ENCODE measurements at regions not wholly inside any gene's neighbourhood (a gene's known extent, or its start where the extent isn't known, plus 50 kb on each side); places are given as distances from the start of the nearest gene placed in this dataset.
"Not testable (repeated sequence)": the region's sequence is repeated elsewhere in the genome, so short reads cannot be mapped to it uniquely, and the experiment has no call there.

- DNase-seq = no peak
Observed at GRCh38 chr10:61078542-61079275, 134.7 kb upstream of the RHOBTB1 start.

GRCh38 chr10:61076572-61077114 is 132.7 kb upstream of the RHOBTB1 start:
- no peak for DNase-seq

DNA sequence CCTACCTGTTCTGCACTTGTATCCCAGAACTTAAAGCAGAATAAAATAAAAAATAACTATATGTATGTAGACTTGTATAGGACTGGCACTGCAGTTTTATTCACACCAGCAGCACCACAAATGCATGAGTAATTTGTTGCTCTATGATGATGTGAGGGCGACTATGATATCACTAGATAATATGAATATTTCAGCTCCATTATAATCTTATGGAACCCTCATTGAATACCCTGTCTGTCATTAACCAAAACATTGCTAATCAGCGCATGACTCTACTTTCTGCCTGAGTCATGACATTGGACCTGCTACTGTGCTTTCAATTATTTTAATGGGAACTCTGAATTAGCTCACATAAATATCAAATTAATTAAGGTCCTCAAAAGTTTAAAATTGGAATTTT is 129.4 kb upstream of the RHOBTB1 start:
- DNase-seq = no peak

DNA sequence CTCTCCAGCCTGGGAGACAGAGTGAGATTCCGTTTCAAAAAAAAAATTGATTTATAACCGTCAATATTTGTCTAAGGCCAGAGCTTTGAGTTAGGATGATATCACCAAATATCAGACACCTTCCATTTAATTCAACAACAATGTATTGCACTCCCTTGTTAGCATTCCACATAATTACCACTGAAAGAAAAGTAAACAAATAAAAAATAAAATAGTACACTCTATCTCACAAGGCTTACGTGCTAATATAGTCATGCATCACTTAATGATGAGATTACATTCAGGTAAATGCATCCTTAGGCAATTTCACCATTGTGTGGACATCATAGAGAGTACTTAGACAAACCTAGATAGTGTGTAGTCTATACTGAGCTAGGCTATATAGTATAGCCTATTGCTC is 127.6 kb upstream of the RHOBTB1 start:
- no peak for DNase-seq

GRCh38 chr10:61068471-61068870 is 124.5 kb upstream of the RHOBTB1 start:
- no peak for DNase-seq

- no peak for DNase-seq
Observed at GRCh38 chr10:61067671-61068336, 123.8 kb upstream of the RHOBTB1 start.

DNA sequence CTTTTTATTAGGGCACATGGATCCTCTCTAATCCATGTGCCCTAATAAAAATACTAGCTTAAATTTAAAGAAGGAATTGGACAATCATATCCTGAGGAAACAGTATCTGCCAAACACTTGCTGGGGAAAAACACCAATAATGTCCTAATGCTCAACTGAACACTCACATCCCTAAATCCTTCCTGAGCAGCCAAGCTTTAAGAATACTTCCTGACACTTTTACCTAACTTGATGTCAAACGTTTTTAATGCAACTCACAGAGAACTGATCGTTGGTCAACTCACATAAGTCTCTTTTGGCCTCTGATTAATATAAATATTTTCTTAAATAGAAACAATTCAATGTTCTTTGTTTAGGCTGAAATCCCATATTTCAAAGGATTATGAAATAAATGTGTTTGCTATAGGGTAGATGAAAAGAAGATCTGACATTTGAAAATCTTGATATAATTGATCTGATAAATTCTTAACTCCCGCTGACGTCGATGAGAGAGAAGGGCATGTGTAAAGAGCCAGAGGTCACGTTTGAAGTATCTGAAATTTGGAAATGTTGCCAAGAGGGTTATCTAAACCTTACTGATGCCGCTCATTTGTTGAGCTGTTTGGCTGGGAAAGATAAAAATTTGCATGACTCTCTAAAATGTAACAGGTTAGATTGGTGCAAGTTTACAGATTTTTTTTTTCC is 122.8 kb upstream of the RHOBTB1 start:
- DNase-seq = no peak

DNA sequence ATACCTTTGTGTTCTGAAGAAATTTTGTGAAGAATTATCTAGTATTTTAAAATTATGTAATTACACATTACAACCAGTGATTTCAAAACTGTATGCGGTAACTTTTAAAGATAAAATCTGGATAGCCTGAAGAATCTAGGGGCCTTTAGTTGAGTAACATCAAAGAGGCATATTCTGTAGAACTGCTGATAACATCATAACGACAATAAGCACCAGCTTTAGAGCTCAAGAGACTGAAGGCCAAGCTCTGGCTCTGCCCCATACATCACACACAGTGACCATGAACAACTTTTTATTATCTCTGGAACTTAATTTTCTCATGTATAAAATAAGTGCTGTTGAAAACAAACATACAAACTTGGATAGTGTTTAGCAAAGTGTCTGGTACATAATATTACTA is 121.1 kb upstream of the RHOBTB1 start:
- DNase-seq = no peak

GRCh38 chr10:61064356-61064755 is 120.4 kb upstream of the RHOBTB1 start:
- DNase-seq = no peak

DNA sequence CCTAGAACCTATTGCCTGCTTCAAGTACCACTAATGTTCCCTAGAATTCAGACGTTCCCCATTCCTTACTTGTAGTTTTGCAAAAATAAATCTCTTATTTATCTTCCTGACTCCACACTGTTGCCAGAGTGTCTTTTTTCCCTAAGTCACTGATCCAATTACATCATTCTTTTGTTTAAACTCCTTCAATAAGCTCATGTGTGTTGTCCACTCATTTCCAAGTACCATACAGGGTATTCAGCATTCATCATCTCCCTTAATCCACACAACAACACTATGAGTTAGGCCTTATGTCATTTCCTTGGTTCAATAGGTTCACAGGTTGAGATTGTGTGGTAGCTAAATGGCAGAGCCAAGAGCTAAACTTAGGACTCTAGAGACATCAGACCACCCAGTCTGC is 119.9 kb upstream of the RHOBTB1 start:
- DNase-seq = no peak

GRCh38 chr10:61063034-61063433 is 119.0 kb upstream of the RHOBTB1 start:
- DNase-seq = no peak

DNA sequence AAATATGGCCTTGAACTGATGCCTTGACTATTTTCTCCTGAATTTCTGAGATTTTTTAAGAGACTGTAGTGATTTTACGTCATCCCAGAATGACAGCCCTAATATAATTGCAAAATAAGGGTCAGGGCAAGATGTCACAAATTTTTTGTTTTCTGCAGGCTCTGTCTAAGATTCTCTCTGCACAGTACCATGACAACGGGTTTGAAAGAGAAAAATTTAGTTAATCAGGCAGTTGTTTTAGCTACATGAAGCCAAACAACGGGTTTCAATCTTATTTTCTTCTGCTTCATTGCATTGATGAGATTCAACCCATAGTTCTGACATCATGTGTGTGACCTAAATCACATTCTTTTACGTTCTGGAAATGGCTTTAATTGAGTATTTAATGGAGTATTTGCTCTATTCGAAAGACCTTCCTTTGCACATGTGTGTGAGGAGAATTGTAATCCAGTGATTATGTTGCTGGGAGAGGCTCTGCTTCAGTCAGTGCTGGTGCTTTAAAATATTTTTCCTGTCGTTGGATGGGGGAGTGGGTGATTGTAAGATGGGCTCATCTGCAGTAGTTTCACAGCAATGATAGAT is 118.0 kb upstream of the RHOBTB1 start:
- DNase-seq = no peak

- no peak for DNase-seq
Observed at GRCh38 chr10:61059636-61060035, 115.7 kb upstream of the RHOBTB1 start.

- no peak for DNase-seq
Observed at GRCh38 chr10:61052469-61053205, 108.7 kb upstream of the RHOBTB1 start.

DNA sequence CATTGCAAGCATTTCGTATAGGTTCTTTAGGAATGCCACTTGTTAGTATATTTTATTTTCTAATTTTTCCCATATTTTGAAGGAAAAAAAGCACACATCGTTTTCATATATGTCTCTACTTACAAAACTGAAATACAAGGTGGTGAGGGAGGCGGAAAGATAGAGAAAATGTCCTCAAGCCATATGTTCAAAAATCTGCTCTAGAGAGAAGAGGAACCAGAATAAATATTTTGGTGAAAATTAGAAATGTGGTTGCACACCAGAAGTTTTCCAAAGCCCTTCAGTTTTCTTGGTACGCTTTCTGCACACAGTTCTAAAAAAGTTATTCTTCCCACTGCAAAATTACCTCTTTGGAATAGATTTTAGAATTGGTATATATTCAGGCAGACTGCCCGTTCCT is 107.4 kb upstream of the RHOBTB1 start:
- no peak for DNase-seq

GRCh38 chr10:61050120-61050745 is 106.2 kb upstream of the RHOBTB1 start:
- no peak for DNase-seq

DNA sequence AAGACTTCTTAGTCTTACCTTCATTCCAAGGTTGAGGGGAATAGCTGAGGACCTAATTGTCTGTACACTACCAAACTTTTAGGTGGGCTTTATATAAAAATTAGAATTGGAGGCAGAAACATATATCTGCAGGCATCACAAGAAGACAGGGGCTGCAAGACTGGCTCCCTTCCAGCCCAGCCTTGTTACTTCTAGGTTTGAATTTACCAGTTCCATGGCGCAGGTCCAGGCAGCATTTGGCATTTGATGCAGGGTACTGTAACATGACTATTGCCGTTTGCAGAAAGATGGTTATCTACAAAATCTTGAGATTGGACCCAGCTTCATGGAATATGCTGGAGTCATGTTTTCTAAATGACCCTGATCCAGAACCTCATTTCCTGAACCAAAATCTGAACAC is 105.4 kb upstream of the RHOBTB1 start:
- DNase-seq = no peak

DNA sequence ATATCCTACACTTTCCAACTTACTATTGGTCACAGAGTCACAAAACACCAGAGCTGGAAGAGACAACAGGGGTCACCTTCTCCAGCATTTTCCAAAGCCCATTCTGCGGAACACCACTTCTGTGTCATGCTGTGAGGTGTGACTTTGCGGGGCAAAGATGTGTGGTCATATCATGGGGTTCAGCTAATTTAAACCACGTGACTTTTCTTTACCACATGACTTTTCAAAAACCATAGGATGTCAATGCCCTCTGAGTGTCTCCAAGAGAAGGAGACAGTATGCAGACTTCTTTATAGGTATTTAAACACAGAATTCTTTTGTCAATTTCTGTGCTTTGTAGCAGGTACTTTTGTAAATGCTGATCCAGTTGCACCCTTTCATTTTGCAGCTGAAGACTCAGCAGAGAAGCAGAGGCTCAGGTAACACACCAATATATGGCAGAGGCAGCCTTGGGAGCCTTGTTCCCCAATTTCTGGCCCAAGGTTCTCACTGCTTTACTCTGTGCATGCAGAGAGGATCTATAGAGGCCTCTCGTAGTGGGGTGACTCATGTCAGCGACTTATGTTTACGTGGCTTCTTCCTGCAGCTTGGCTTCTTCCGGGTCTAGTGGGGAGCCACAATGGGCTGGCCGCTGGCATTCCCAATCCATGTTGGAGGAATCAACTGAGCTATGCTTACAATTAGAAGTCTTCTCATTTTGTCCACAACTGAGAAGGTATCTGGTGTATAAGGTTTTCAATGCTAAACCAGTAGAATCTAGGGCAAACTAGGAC is 104.0 kb upstream of the RHOBTB1 start:
- DNase-seq = no peak

DNA sequence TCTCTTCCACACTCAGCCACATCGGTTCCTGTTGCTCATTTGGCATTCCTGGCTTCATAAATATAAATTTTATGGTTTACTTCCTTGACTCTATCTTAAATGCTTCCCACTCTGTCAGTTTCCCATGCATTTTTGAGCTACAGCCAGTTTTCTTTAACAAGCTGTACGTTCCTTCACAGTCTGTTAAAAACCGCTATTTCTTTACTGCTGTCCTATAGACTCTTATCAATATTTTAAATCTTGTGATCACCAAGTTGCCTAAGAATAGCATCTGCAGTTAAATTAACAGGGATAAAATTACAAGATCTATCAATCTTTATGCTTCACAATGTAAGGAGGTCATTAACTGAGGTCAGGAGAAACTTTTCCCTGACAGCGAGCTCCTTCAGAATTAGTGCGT is 103.1 kb upstream of the RHOBTB1 start:
- DNase-seq = no peak

GRCh38 chr10:61045480-61045879 is 101.5 kb upstream of the RHOBTB1 start:
- DNase-seq = not testable (repeated sequence)

GRCh38 chr10:61042533-61042932 is 98.5 kb upstream of the RHOBTB1 start:
- no peak for DNase-seq
